Brain microvascular endothelial cell (primary cell): ENCODE measurements at regions not wholly inside any gene's neighbourhood (a gene's known extent, or its start where the extent isn't known, plus 50 kb on each side); places are given as distances from the start of the nearest gene placed in this dataset.

Source experiments
- DNase-seq: peaks from one replicate; pipeline ENCODE4 v3.0.0-alpha.2; 2020
- H3K27ac ChIP-seq: fragments of 250-450 bp; sonication (Bioruptor Pico); 2 replicates; pipeline ENCODE4 v1.5.1; 2020; ENCODE audit warnings: mild to moderate bottlenecking, moderate library complexity
- H3K27me3 ChIP-seq: fragments of 250-450 bp; sonication (Bioruptor Pico); replicated peaks from 2 replicates; pipeline ENCODE4 v1.5.1; 2020; ENCODE audit warnings: mild to moderate bottlenecking
- H3K36me3 ChIP-seq: fragments of 250-450 bp; sonication (Bioruptor Pico); replicated peaks from 2 replicates; pipeline ENCODE4 v1.5.1; 2020; ENCODE audit warnings: mild to moderate bottlenecking
- H3K4me3 ChIP-seq: 2 replicates; pipeline ENCODE4 v1.5.1; 2011; ENCODE audit warnings: low read depth, mild to moderate bottlenecking, control low read depth, low read length, moderate library complexity
- in situ Hi-C: cut with HindIII; loops from 2 replicates; pipeline ENCODE4 v1.10.0; 2017; ENCODE audit warnings: low sequenced_read_pairs, low pct_ligation_motif_present
- TF ChIP-seq, protein P1 (sequence below): IDR thresholded peaks from 2 replicates; pipeline ENCODE4 v1.5.1; 2011; ENCODE audit warnings: low read depth, mild to moderate bottlenecking, moderate library complexity, low read length, control low read depth, inconsistent platforms; ENCODE audit errors: missing control alignments

DNA sequence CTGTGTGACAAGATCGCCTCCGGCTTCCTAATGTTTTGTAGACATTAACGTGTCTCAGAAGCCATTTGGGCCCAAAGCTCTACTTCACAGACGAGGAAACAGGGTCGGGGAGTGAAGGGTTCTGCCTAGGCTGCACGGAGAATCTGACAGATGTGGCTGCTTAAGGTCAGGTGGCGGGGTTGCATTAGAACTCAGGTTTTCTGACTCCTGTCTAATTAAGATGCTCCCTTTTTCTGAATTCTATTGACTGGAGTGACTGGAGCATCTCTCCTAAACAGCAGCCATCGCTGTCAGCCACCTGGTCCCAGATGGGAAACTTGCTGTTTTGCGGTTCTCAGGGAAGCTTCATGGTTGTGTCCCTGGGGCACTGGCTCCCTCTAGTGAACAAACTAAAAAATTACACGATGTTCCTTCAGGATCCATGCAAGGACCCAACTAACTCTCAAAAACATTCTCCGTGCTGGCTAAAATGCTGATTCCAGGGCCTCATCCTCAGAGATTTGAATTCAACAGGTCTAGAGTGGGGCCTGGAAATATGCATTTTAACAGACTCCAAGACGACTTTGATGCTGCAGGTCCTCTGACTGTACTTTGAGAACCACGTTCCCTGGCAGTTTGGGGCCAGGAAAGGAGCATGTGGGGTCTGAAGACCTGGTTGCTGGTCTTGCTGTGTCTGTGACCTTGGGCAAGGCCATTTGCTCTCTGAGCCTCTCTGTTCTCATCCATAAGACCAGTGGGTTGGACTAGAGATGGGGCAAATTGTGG, 117.4 kb downstream of the IRF8 start:
- peaks cover 2% of the 10 kb centered on the region for H3K27me3 ChIP-seq
- no peak overlapping the region for H3K4me3 ChIP-seq
- TF ChIP-seq, protein P1, sequence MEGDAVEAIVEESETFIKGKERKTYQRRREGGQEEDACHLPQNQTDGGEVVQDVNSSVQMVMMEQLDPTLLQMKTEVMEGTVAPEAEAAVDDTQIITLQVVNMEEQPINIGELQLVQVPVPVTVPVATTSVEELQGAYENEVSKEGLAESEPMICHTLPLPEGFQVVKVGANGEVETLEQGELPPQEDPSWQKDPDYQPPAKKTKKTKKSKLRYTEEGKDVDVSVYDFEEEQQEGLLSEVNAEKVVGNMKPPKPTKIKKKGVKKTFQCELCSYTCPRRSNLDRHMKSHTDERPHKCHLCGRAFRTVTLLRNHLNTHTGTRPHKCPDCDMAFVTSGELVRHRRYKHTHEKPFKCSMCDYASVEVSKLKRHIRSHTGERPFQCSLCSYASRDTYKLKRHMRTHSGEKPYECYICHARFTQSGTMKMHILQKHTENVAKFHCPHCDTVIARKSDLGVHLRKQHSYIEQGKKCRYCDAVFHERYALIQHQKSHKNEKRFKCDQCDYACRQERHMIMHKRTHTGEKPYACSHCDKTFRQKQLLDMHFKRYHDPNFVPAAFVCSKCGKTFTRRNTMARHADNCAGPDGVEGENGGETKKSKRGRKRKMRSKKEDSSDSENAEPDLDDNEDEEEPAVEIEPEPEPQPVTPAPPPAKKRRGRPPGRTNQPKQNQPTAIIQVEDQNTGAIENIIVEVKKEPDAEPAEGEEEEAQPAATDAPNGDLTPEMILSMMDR: peak; percentile 79
- H3K36me3 ChIP-seq: no peaks in the 10 kb centered on the region
- DNase-seq: peak; percentile 34
- no peak overlapping the region for H3K27ac ChIP-seq
- in situ Hi-C loops: no loop called here

DNA sequence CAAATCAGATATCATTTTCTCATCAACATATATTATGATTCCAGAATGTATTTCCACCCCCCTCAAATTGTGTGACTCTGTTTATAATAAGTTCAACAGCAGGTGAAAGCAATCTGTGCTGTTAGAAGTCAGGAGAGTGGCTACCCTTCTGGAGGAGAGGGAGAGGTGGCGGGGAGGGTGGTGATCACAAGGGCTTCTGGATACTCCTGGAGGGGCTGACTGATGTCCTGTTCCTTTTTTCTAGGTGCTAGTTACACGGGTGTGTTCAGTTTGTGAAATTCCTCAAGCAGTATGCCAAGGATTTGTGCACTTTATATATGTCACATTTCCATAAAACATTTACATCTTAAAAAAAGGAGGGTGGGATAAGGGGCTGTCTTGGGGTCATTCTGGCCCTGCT, 119.1 kb downstream of the IRF8 start:
- in situ Hi-C loops: no loop called here
- no peaks in the 10 kb centered on the region for H3K36me3 ChIP-seq
- H3K27ac ChIP-seq: no peak overlapping the region
- H3K27me3 ChIP-seq: peaks cover 2% of the 10 kb centered on the region
- TF ChIP-seq, protein P1: no peak
- no peak for DNase-seq
- H3K4me3 ChIP-seq: no peak overlapping the region

DNA sequence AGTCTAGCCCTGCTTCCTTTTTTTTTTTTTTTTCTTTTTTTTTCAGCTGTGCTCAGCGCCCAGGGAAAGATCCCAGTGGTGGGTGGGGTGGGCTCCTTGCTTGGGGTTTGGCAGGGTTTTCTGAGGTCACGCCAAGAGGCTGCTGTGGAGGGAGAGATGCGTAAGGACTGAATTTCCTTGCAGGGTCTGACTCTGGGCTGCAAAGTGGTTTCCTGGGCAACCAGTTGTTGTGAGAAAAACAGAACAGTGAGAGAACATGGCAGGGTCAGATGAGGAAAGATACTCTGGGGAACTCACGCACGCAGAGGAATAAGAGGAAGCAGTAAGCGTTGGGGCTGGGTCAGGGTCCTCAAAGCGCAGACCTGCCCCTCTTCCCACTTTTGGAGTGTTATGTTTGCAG, 119.5 kb downstream of the IRF8 start:
- DNase-seq: peak; percentile 53
- TF ChIP-seq, protein P1: no peak
- no peak overlapping the region for H3K4me3 ChIP-seq
- in situ Hi-C loops: no loop called here
- H3K36me3 ChIP-seq: no peaks in the 10 kb centered on the region
- H3K27me3 ChIP-seq: peaks cover 2% of the 10 kb centered on the region
- no peak overlapping the region for H3K27ac ChIP-seq

DNA sequence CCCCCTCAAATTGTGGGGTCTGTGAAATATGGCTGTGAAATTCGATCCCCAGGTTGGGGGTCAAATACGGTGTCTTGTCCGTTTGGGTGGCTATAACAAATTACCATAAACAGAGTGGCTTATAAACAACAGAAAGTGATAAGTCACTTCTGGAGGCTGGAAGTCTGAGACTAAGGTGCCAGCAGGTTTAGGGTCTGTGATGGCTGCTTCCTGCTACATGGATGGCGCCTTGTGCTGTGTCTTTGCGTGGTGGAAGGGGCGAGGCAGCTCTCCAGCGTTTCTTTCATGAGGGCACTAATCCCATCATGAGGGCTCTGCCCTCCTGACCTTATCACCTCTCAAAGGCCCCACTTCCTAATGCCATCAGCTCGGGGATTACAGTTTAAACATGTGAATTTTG, 120.0 kb downstream of the IRF8 start:
- Histone ChIP-seq H3K27ac (no peak overlapping the region), H3K4me3 (no peak overlapping the region), H3K27me3 (peaks cover 2% of the 10 kb centered on the region), H3K36me3 (no peaks in the 10 kb centered on the region)
- TF ChIP-seq, protein P1: no peak
- in situ Hi-C loops: no loop called here
- no peak for DNase-seq

DNA sequence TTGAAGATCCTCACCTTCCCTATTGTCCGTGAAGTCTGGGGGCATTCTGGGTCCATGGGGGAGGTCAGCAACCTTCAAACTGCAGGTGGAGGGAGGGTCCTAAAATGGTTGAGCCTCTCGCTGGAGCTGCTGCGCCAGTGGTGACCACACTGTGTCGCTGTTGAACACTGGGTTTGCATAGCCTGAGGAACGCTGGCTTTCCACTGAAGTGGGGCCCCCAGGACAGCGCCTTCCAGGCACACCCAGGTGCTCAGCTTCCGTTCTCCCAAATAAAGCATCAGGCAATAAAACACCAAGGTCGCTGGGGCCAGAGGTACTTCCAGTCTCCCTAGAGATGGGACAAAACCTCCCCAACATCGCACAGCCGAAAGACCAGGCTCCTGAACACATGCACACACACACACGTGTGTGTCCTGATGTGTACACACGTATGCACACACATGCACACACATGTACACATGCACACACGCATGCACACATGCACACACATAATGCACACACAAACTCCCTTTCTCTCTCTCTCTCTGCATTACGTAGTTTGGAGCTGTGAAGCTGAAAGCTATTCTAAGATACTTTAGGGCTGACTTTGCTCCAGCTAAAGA, 120.6 kb downstream of the IRF8 start:
- Histone ChIP-seq H3K27ac (no peak overlapping the region), H3K27me3 (peaks cover 2% of the 10 kb centered on the region), H3K36me3 (no peaks in the 10 kb centered on the region), H3K4me3 (no peak overlapping the region)
- no peak for DNase-seq
- TF ChIP-seq, protein P1: peak; percentile 60
- in situ Hi-C loops: no loop called here
